HG02943 (cell line): ENCODE measurements at regions not wholly inside any gene's neighbourhood (a gene's known extent, or its start where the extent isn't known, plus 50 kb on each side); places are given as distances from the start of the nearest gene placed in this dataset.
A peak's percentile ranks its signal among the peaks of the same experiment; 100 is the strongest.
"Not testable (repeated sequence)": the region's sequence is repeated elsewhere in the genome, so short reads cannot be mapped to it uniquely, and the experiment has no call there.

Experiments used
- ATAC-seq: cut with Tn5 transposase; IDR thresholded peaks from one replicate; pipeline ENCODE4 v1.9.1; 2021; ENCODE audit warnings: mild to moderate bottlenecking, low read depth, moderate library complexity; ENCODE audit not compliant: unreplicated experiment

GRCh38 chr11:14573539-14574057, 53.4 kb upstream of the PSMA1 start:
- not testable (repeated sequence) for ATAC-seq

DNA sequence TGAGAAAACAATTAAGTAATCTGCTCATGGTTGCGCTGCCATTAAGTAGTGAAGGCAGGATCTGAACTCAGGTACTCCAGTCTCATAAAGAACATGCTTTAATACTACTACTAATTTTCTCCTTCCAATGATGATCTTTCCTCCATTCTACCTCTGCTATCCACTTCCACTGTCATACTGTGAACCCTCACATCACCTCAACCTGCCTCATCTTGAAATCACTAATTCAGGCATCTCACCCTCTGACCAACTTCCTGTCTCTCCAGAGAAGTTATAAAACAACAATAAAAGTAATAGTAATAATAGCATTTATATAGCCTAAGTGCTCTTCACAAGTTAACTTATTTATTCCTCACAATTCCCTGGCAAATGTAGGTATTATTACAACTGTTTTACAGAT, 57.1 kb upstream of the PSMA1 start:
- no peak for ATAC-seq

DNA sequence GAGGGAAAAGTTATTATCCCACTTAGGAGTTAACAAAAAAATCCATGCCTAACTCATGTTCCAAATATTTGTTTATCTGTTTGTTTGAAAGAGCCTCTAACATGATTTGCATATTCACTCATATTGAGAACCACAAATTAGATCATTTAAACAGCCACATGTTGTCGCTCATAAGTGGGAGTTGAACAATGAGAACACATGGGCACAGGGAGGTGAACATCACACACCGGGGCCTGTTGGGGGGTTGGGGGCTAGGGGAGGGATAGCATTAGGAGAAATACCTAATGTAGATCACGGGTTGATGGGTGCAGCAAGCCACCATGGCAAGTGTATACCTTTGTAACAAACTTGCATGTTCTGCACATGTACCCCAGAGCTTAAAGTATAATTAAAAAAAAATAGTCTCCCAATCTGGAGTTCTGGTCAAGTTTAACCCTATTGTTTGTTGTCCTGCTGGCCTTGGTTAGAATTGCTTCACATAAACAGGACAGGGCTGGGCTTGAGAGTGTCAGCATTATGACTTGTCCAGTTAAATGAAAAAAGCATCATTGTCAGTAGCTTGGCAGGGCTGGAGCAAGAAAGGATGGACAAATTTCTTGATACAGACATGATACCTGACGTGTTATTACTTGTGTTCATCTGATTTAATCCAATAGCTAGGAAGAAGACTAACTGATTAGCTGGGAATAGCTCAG, 57.8 kb upstream of the PSMA1 start:
- ATAC-seq: peak; percentile 23

DNA sequence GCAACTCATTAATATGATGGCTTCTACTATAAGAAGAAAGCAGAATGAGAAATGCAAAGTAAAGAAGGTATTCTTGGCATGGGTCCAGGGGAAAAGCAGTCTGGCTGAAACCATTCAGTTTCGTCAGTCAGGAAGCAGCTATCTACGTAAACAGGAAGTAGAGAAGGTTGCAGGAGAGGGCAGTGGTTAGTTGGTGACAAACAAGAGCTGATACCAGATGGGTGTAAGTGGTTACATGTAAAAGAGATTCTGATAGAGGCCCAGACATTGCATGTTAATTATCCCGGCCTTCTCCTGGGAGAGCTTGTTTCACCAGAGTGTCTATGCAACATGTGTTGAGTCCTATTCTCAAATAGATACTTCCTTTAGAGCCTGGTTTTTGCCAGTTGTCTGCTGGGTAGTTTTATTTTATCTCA, 58.4 kb upstream of the PSMA1 start:
- peak; percentile 99 for ATAC-seq

DNA sequence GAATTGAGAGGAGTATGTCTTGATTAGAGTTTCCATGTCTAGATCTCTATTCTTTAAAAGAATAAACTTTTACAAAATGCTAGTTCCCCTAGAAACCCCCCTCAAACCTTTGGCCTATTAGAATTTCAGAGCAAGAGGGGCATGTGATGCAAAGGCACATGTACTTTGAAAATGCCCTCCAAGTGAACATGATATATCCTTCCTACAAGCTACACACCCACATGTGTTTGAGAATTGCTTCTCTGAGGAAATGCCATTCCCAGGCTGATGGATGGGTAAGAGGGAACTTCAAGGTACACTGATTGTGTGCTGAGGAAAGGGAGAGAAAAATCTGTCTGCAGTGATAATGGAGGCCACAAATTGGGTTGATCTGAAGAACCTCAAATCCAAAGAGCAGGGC, 59.5 kb upstream of the PSMA1 start:
- no peak for ATAC-seq

GRCh38 chr11:14582793-14583192, 60.8 kb upstream of the PDE3B start:
- no peak for ATAC-seq

DNA sequence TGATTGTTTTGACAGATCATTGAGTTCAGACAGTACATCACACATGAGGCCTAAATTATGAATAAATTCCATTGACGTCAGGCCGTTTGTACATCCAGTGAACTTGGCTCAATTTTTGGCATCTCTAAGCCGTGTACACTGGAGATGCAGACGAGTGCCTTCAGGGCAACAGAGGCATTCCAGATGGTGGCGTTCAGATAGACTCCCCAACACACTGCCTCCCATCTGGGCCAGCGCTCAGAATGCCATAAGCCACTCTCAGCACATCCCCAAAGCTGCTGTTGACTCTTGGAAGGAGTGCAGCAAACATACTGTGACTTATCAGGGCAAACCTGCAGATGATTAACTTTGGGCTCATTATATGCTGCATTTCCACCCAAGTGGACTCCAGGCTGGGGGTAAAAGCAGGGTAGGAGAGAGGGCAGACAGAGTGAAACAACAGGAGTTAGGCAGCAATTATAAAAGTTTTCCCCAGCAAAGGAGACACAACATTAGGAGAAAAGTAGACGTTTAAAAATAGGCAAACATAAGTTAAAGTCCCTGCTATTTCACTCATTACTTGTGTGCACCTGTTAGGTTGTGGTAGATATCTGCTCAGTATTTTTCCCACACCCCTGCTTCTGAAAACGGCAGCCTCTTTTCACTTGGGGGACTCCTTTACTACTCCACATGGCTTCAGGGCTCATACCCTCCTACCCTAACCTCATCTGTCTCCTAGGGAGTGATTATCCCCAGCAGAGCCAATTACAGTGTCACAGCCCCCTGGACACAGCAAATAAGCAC, 60.2 kb upstream of the PDE3B start:
- no peak for ATAC-seq

DNA sequence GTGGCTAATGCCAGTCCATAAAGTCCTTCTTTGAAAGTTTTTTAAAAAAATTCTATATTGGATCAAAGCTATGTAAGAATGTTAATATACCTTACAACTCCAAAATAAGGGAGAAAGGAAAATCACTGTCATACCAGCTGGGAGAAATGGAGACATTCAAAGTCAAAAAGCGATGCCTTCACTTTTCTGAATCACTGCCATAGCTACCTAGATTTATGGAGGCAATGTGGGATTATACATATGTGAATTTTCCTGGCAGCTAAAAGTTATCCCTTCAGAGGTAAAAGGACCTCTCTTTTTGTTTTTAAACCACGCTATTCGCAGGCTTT, 59.6 kb upstream of the PDE3B start:
- no peak for ATAC-seq

DNA sequence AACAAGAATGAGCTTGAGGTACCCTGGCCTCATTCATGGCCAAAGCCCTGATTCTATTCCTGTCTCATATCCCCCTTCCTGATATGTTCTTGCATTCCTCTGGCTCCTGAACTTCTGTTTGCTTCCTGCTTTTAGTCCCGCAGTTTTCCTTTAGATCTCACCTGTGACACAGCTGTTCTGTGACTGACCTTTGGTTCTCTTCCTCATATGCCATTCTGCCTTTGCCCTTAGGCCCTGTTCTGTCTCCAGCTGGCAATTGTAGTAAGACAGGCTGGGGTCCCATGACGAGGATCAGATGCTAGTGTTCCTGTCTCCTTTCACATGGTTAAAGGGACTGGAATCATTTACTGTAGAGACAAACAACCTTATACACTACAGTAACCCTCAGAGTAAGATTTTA, 59.0 kb upstream of the PDE3B start:
- no peak for ATAC-seq

DNA sequence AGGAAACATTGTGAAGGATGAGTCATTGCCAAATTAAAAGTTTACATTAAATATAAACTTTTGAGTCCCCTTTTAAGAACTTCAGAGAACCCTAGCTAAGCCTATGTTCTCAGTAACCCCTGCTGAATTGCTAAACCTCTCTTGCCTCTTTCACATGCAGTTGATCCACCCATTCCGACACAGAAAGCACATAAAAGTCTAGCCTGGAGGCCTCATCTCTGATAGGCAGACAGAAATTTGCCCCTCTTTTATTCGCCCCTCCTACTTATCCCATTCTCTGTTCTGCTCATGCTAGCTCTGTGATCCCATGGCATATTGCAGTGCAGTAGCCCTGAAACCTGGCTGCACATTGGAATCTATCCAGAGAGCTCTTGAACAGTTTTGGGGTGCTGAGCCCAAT, 58.2 kb upstream of the PDE3B start:
- no peak for ATAC-seq

DNA sequence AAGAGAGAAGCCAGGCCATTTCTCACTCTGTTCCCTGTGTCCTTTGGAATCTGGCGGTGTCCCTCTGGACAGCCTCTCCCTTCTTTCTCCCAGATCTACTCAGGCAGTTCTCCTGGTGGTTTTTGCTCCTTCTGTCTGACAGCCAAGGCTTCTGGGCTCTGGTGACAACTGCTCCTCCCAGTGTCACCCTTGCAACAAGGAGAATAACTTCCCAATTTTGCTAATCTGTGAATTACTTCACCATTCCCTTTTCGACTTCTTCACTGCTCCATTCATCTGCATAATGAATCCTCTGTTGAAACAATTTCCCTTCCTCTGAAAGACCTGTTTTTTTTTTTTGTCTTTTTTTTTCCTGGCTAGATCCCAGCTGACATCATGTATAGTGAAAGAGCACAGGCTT, 56.3 kb upstream of the PDE3B start:
- ATAC-seq: no peak

DNA sequence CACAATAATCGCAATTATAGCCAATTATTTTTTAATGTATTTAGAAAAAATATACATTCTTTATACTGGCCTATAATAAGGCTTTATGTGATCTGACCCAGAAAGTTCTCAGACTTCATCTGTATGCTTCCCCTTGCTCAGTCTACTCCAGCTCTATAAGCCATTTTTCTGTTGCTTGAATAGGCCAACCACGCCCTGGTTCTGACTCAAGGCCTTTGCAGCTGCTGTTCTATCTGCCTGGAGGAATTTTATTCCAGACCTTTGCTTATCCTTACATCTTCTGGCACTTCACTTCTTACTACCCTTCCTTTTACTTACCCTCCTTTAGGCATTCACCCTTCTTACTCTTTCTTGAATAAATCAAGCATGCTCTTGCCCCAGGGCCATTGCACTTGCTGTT, 54.9 kb upstream of the PDE3B start:
- ATAC-seq: no peak

- ATAC-seq: no peak
Observed at GRCh38 chr11:14589421-14589820, 54.2 kb upstream of the PDE3B start.

DNA sequence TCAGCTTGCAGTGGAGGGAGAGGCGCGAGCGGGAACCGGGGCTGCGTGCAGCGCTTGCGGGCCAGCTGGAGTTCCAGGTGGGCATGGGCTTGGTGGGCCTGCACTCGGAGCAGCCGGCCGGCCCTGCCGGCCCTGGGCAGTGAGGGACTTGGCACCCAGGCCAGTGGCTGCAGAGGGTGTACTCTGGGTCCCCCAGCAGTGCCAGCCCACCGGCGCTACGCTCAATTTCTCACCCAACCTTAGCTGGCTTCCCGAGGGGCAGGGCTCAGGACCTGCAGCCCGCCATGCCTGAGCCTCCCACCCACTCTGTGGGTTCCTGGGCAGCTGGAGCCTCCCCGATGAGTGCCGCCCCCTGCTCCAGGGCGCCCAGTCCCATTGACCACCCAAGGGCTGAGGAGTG, 52.6 kb upstream of the PDE3B start:
- ATAC-seq: not testable (repeated sequence)

GRCh38 chr11:14593671-14594070, 49.9 kb upstream of the PDE3B start:
- no peak for ATAC-seq
